CD4-positive, alpha-beta T cell (primary cell): ENCODE measurements at regions not wholly inside any gene's neighbourhood (a gene's known extent, or its start where the extent isn't known, plus 50 kb on each side); places are given as distances from the start of the nearest gene placed in this dataset.

ENCODE experiments used
- ATAC-seq: fragments of 200-7000 bp; cut with Tn5 transposase; one replicate; pipeline ENCODE4 v1.10.0; 2022; ENCODE audit warnings: mild to moderate bottlenecking; ENCODE audit not compliant: poor library complexity
- CTCF ChIA-PET: fragments of 350-600 bp; sonication (Branson Sonifier 250); formaldehyde crosslinking; loops from one replicate; lab custom pipeline; 2021; ENCODE audit warnings: antibody characterized with exemption, inconsistent platforms; lab: Charles Lee
- POLR2A ChIA-PET: fragments of 350-600 bp; sonication (Branson Sonifier 250); formaldehyde crosslinking; loops from one replicate; lab custom pipeline; 2021; ENCODE audit warnings: antibody characterized with exemption, inconsistent platforms; lab: Charles Lee
- DNase-seq, 14 experiments: peaks; one replicate each; pipeline ENCODE4 v3.0.0-alpha.2; 2013 to 2020; ENCODE audit warnings: mixed read lengths in 2 of 14
- H3K27ac ChIP-seq, 2 donors: one replicate each; pipeline versions ENCODE4 v1.5.1 to v1.7.0; 2013; ENCODE audit warnings: low read length in 2 of 2, low read depth in 1 of 2, mild to moderate bottlenecking in 1 of 2
- H3K27me3 ChIP-seq, 2 experiments: 1 replicate in 1 of 2; 2 replicates in 1 of 2; pipeline versions ENCODE4 v1.6.1 to v1.7.0; 2013; ENCODE audit warnings: low read length in 2 of 2, control low read depth in 1 of 2, mild to moderate bottlenecking in 1 of 2, moderate library complexity in 1 of 2; ENCODE audit not compliant: insufficient read depth in 2 of 2, control insufficient read depth in 1 of 2
- H3K36me3 ChIP-seq: one replicate; pipeline ENCODE4 v1.6.1; 2013; ENCODE audit warnings: low read length, control low read depth; ENCODE audit not compliant: insufficient read depth
- H3K4me1 ChIP-seq: one replicate; pipeline ENCODE4 v1.6.1; 2013; ENCODE audit warnings: low read length, control low read depth; ENCODE audit not compliant: insufficient read depth
- H3K4me3 ChIP-seq: one replicate; pipeline ENCODE4 v1.5.1; 2013; ENCODE audit warnings: mild to moderate bottlenecking, low read length, moderate library complexity
- H3K9me3 ChIP-seq, 2 experiments: 1 replicate in 1 of 2; 2 replicates in 1 of 2; pipeline versions ENCODE4 v1.6.1 to v1.7.0; 2013; ENCODE audit warnings: low read length in 2 of 2, mild to moderate bottlenecking in 2 of 2, control low read depth in 1 of 2, moderate library complexity in 1 of 2; ENCODE audit not compliant: control insufficient read depth in 1 of 2, insufficient read depth in 1 of 2
- H3K27ac Mint-ChIP-seq: one replicate; pipeline ENCODE4 v1.8.0; 2020; ENCODE audit warnings: mixed read lengths
- H3K27me3 Mint-ChIP-seq: one replicate; pipeline ENCODE4 v1.8.0; 2021; ENCODE audit warnings: mixed read lengths
- H3K36me3 Mint-ChIP-seq: one replicate; pipeline ENCODE4 v1.8.0; 2021; ENCODE audit warnings: low read depth, mixed read lengths
- H3K4me1 Mint-ChIP-seq: one replicate; pipeline ENCODE4 v1.8.0; 2021; ENCODE audit warnings: low read depth, mixed read lengths
- H3K4me3 Mint-ChIP-seq: one replicate; pipeline ENCODE4 v1.8.0; 2020; ENCODE audit warnings: mild to moderate bottlenecking, mixed read lengths
- H3K9me3 Mint-ChIP-seq: one replicate; pipeline ENCODE4 v1.8.0; 2020; ENCODE audit warnings: mixed read lengths
- CTCF ChIP-seq: fragments of 200-600 bp; IDR thresholded peaks from one replicate; pipeline ENCODE4 v1.8.0; 2022; ENCODE audit warnings: antibody characterized with exemption, mild to moderate bottlenecking
- intact Hi-C, 2 experiments: fragments of 100-400 bp; cut with DNase I in 1 of 2; cut with micrococcal nuclease in 1 of 2; formaldehyde crosslinking; loops; one replicate each; pipeline versions ENCODE4 v1.15.1 to v1.9.0; 2023 to 2025; cut with DNase I, micrococcal nuclease

- Mint-ChIP-seq H3K4me3 (no peak overlapping the region), H3K27me3 (no peaks in the 10 kb centered on the region), H3K4me1 (no peaks in the 10 kb centered on the region), H3K36me3 (no peaks in the 10 kb centered on the region), H3K27ac (no peak overlapping the region), H3K9me3 (peaks cover 11% of the 10 kb centered on the region)
- no peak overlapping the region for H3K4me3 ChIP-seq
- no peaks in the 10 kb centered on the region for H3K27me3 ChIP-seq
- ATAC-seq, result no peak
- no peak for TF ChIP-seq CTCF
- CTCF ChIA-PET, result no interaction called here
- POLR2A ChIA-PET, result no interaction called here
- no peak for DNase-seq
- H3K4me1 ChIP-seq, result no peaks in the 10 kb centered on the region
- no peaks in the 10 kb centered on the region for H3K36me3 ChIP-seq
- peaks cover 16 to 40% of the 10 kb centered on the region in 2 experiments for H3K9me3 ChIP-seq
- intact Hi-C loops, result no loop called here
- no peak overlapping the region for H3K27ac ChIP-seq
Measured at GRCh38 chr19:28989739-28990138, 223.2 kb downstream of the UQCRFS1 start.

GRCh38 chr19:28988066-28988465 is 224.9 kb downstream of the UQCRFS1 start:
- no peak overlapping the region for H3K4me3 ChIP-seq
- ATAC-seq, result no peak
- ChIA-PET CTCF (no interaction called here), POLR2A (no interaction called here)
- no peaks in the 10 kb centered on the region for H3K36me3 Mint-ChIP-seq
- H3K36me3 ChIP-seq, result no peaks in the 10 kb centered on the region
- no peaks in the 10 kb centered on the region for H3K27me3 ChIP-seq
- no peaks in the 10 kb centered on the region for H3K27me3 Mint-ChIP-seq
- no peak overlapping the region for H3K27ac Mint-ChIP-seq
- H3K27ac ChIP-seq, result no peak overlapping the region
- intact Hi-C loops, result no loop called here
- H3K4me3 Mint-ChIP-seq, result no peak overlapping the region
- peaks cover 2 to 40% of the 10 kb centered on the region in 2 experiments for H3K9me3 ChIP-seq
- no peak for TF ChIP-seq CTCF
- no peak for DNase-seq
- H3K4me1 ChIP-seq, result no peaks in the 10 kb centered on the region
- H3K9me3 Mint-ChIP-seq, result peaks cover 4% of the 10 kb centered on the region
- H3K4me1 Mint-ChIP-seq, result no peaks in the 10 kb centered on the region

- Histone ChIP-seq H3K9me3 (peaks cover 0 to 35% of the 10 kb centered on the region in 2 experiments), H3K4me3 (no peak overlapping the region), H3K36me3 (no peaks in the 10 kb centered on the region), H3K27ac (no peak overlapping the region), H3K27me3 (no peaks in the 10 kb centered on the region), H3K4me1 (no peaks in the 10 kb centered on the region)
- Mint-ChIP-seq H3K9me3 (peaks cover 3% of the 10 kb centered on the region), H3K4me1 (no peaks in the 10 kb centered on the region), H3K27ac (no peak overlapping the region), H3K4me3 (no peak overlapping the region), H3K36me3 (no peaks in the 10 kb centered on the region), H3K27me3 (no peaks in the 10 kb centered on the region)
- TF ChIP-seq CTCF, result no peak
- no peak for ATAC-seq
- no peak for DNase-seq
- intact Hi-C loops, result no loop called here
- ChIA-PET CTCF (no interaction called here), POLR2A (no interaction called here)
Measured at GRCh38 chr19:28987177-28987576, 225.8 kb downstream of the UQCRFS1 start.
